ENCODE measurements at regions not wholly inside any gene's neighbourhood (a gene's known extent, or its start where the extent isn't known, plus 50 kb on each side); places are given as distances from the start of the nearest gene placed in this dataset.

- no peaks in the 10 kb centered on the region for H3K36me3 Mint-ChIP-seq
- peaks cover 15% of the 10 kb centered on the region for H3K27me3 Mint-ChIP-seq
- H3K4me3 Mint-ChIP-seq, result no peak overlapping the region
- no peak for TF ChIP-seq CTCF (conservative IDR thresholded peaks at IDR 0.05)
- peaks cover 15% of the 10 kb centered on the region for H3K4me1 Mint-ChIP-seq (ENCODE audit: unreplicated experiment)
- DNase-seq (ENCODE audit: extremely low spot score, unreplicated experiment), result no peak
- H3K9me3 Mint-ChIP-seq, result peaks cover 4% of the 10 kb centered on the region
- H3K27ac Mint-ChIP-seq, result no peak overlapping the region
These were observed 105.2 kb upstream of the FOXC1 start for GRCh38 chr6:1504465-1504864.

GRCh38 chr6:1507251-1507650, 102.5 kb upstream of the FOXC1 start:
- Mint-ChIP-seq H3K9me3 (peaks cover 6% of the 10 kb centered on the region), H3K4me3 (no peak overlapping the region), H3K27me3 (peaks cover 9% of the 10 kb centered on the region), H3K27ac (no peak overlapping the region), H3K36me3 (no peaks in the 10 kb centered on the region), H3K4me1 (ENCODE audit: unreplicated experiment) (peaks cover 8% of the 10 kb centered on the region)
- TF ChIP-seq CTCF (conservative IDR thresholded peaks at IDR 0.05), result no peak
- no peak for DNase-seq (ENCODE audit: extremely low spot score, unreplicated experiment)

GRCh38 chr6:1509241-1509640, 100.5 kb upstream of the FOXC1 start:
- DNase-seq (ENCODE audit: extremely low spot score, unreplicated experiment), result no peak
- Mint-ChIP-seq H3K9me3 (peaks cover 6% of the 10 kb centered on the region), H3K4me1 (ENCODE audit: unreplicated experiment) (peaks cover 21% of the 10 kb centered on the region), H3K27me3 (peaks cover 8% of the 10 kb centered on the region), H3K4me3 (no peak overlapping the region), H3K27ac (no peak overlapping the region), H3K36me3 (no peaks in the 10 kb centered on the region)
- TF ChIP-seq CTCF (conservative IDR thresholded peaks at IDR 0.05), result no peak

DNA sequence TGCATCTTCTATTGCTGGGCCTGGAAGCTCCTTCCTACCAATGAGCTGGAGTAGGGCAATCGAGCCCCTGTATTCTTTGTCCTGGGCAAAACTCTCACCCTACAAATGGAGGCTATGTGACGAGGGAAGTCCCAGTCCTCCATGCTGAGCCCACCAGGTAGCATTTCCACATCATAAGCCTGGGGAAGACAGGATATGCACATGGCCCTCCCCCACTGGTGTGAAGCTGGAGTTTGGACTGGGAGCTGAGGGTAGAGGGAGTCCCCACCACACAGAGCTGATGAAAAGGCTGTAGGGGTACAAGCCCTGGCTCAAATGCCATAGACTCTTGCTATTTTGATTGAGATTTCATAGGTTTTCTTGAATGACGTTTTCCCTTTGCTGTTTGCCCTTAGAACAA, 99.5 kb upstream of the FOXC1 start:
- TF ChIP-seq CTCF (conservative IDR thresholded peaks at IDR 0.05), result no peak
- peaks cover 6% of the 10 kb centered on the region for H3K9me3 Mint-ChIP-seq
- peaks cover 17% of the 10 kb centered on the region for H3K4me1 Mint-ChIP-seq (ENCODE audit: unreplicated experiment)
- no peaks in the 10 kb centered on the region for H3K36me3 Mint-ChIP-seq
- H3K27me3 Mint-ChIP-seq, result peaks cover 3% of the 10 kb centered on the region
- no peak overlapping the region for H3K4me3 Mint-ChIP-seq
- no peak for DNase-seq (ENCODE audit: extremely low spot score, unreplicated experiment)
- H3K27ac Mint-ChIP-seq, result no peak overlapping the region

DNA sequence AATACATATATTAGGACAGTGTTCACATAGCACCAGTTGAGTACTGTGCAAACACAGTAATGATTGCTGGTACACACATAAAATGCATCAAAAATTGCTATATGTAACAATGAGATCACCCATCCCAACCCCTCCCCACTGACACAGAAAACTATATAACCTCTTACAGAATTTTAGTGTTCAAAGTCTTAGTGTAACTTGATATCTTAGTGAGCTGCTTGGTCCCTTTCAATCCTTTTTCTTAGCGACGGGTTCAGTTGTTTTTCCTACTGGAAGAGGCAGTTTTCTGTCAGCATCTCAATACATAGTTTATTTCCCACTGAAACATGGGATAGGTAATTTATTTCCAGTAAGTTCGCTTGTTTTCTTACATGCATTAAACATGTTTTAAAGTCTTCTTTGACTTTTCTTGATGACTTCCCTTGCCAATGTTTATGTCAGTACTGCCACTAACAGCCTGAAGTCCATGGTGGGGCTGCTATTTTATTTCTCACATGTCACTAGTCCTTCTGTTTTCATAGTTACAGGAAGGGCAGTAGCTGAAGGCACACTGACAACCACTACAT, 96.4 kb upstream of the FOXC1 start:
- Mint-ChIP-seq H3K27me3 (no peaks in the 10 kb centered on the region), H3K4me1 (ENCODE audit: unreplicated experiment) (peaks cover 32% of the 10 kb centered on the region), H3K27ac (no peak overlapping the region), H3K36me3 (no peaks in the 10 kb centered on the region), H3K9me3 (peaks cover 6% of the 10 kb centered on the region), H3K4me3 (no peak overlapping the region)
- TF ChIP-seq CTCF (conservative IDR thresholded peaks at IDR 0.05), result no peak
- no peak for DNase-seq (ENCODE audit: extremely low spot score, unreplicated experiment)

- no peak for TF ChIP-seq CTCF (conservative IDR thresholded peaks at IDR 0.05)
- H3K27me3 Mint-ChIP-seq, result no peaks in the 10 kb centered on the region
- no peak overlapping the region for H3K4me3 Mint-ChIP-seq
- no peak for DNase-seq (ENCODE audit: extremely low spot score, unreplicated experiment)
- no peak overlapping the region for H3K27ac Mint-ChIP-seq
- peaks cover 5% of the 10 kb centered on the region for H3K9me3 Mint-ChIP-seq
- H3K36me3 Mint-ChIP-seq, result no peaks in the 10 kb centered on the region
- peaks cover 32% of the 10 kb centered on the region for H3K4me1 Mint-ChIP-seq (ENCODE audit: unreplicated experiment)
These were observed 95.6 kb upstream of the FOXC1 start for GRCh38 chr6:1514078-1514477.

All from type B pancreatic cell (in vitro differentiated cells).